T-helper 2 cell treated with Interferon-gamma antibody and Interleukin-4, amounts not matched to agents 100 ng/mL and 5 ng/mL, for 36 hours (primary cell): ENCODE measurements at regions not wholly inside any gene's neighbourhood (a gene's known extent, or its start where the extent isn't known, plus 50 kb on each side); places are given as distances from the start of the nearest gene placed in this dataset.
"Not testable (repeated sequence)": the region's sequence is repeated elsewhere in the genome, so short reads cannot be mapped to it uniquely, and the experiment has no call there.

Experiments
- intact Hi-C: fragments of 100-400 bp; cut with micrococcal nuclease; formaldehyde crosslinking; loops from one replicate; pipeline ENCODE4 v1.15.1; 2023

DNA sequence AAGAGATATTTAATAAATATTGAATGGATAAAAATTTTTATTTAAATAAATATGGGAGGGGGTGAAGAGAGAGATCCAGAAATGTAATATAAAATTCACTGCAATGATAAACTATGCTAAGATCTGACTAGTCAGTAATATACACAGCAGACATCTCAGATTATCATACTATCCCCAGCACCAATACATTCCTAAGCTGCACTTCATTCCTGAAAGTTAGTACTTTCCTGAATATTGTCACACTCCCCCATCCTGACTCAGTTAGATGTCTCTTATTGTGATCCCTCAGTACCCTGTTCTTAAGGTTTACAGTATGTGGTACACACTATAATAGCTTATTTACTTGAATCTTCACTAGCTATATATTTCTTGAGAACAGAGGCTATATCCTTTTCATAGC lies 88.3 kb upstream of the KCNQ5 start:
- intact Hi-C loops, result no loop called here

DNA sequence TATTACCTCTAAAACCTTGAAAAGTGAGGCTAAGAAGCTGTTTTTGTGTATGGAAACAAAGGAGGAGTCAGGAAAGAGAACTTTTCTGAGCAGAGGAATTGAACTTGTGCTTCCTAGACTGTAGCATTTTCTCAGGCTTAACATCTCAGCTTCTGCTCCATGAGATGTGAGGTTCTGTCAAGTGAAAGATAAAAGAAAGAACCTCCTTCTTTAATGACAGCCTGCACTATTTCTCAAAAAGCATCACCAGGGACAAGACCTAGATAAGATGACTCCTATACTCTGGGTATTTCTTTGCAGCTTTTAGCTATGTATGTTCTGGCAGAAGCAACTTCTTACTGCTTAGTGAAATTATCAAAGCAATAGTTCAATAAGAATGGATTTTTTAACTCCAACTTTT lies 87.6 kb upstream of the KCNQ5 start:
- intact Hi-C loops, result no loop called here

DNA sequence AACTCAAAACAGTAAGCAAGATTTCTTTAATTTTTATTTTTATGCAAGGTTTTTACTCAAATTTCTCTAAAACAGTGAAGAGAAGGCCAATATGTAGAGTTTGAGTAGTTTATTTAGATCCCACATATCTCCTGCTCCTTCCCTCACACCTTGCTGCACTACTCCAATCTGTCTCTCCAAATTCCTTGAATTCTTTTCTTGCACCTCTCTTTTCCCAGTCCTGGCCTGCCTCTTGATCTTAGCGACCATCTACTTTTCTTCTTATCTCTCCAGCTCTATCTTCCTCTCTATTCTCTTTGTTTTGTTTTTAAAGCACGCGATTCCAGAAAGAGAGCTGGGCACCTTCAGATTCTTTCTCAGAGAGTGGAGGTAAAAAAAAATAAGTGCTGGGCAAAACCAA lies 86.7 kb upstream of the KCNQ5 start:
- intact Hi-C loops, result no loop called here

DNA sequence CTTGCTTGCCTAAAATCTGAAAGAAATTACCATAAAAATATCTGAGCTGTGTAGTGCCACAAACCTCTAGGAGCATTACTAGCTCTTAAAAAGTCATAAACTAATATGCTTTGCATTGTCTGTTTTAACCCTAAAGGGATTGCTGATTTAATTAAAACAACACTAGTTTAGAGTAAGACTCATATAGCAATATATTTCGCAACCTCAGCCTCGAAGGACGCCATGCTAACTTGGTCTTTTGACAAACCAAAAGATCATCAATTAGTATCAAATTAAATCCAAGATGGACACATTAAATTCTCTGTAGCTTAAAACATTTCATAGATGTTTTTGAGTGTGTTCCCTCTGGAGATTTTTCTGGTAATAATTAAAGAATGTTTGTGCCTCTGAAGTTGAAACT lies 74.8 kb upstream of the KCNQ5 start:
- intact Hi-C loops, result no loop called here

DNA sequence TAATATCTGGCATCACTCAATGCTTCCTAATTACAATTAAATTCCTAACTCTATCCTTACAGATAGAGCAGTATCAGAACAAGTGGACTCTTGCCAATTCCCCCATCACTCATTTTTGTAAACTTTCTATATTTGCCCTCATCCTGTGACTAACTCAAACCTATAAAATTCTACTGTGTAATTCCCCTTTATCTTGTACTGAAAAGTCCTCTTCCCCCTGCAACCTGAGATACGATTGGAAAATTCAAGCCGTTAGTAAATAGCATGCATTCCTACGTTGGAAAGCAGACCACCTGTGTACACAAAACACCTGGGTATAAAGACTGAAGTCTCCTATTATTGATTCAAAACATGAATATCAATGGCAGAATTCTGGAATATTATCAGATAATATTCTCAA lies 70.4 kb upstream of the KCNQ5 start:
- intact Hi-C loops, result no loop called here

DNA sequence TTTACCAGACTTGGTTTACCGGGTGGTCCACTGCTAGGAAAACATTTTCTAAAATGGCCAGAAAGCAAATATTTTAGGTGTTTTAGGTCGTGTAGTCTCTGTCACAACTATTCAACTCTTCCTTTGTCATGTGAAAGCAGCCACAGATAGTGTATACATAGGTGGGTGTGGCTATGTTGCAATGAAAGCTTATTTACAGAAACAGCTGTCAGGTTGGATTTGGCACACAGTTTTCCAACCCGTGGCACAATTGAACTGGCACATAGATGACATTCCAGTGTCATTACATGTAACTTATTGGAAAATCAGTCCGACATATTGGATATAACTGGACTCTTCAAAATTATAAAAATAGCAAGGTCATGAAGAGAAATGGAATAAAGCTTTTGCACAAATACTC lies 68.9 kb upstream of the KCNQ5 start:
- intact Hi-C loops, result no loop called here

DNA sequence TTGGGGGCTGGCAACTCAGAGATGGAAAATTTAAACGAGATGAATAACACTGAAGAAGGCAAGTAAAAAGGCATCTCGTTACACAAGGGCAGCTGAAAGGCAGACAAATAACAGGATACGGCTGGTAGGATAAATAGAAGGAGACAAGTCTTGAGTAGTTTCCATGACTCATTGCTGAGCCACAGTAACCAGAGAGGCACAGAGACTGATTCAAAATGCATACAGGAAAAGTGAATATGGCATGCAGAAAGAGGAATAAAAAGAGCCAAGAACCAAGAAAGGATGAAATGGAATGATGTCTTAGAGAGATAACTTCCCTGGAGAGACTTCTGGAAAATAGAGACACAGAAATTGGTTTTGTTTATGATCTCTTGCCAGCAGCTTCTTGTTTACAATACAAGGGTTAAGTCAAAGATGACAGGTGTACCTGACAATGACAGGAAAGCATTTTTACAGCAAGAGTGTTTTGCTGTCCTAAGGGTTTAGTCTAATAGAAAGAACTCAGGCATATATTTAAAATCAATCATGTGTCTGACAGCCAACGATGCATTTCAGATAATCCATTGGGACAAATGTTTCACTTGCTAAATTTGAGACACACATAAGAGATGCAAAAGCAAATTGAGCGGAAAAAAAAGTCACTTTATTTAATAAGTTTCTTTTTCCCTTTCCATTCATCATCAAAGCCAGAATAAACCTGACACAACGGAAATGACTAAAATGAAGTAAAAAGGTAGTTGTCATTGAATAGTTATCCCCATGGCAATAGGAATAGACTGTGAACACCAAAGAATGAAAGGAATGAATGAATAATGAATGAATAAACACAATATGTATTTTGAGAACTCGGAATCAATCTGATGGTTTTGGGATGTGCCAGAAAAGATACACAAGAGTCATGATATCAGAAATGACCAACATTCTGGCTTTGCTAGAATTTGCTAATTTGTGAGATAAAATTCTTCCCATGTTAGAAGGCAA lies 68.0 kb upstream of the KCNQ5 start:
- intact Hi-C loops, result no loop called here

DNA sequence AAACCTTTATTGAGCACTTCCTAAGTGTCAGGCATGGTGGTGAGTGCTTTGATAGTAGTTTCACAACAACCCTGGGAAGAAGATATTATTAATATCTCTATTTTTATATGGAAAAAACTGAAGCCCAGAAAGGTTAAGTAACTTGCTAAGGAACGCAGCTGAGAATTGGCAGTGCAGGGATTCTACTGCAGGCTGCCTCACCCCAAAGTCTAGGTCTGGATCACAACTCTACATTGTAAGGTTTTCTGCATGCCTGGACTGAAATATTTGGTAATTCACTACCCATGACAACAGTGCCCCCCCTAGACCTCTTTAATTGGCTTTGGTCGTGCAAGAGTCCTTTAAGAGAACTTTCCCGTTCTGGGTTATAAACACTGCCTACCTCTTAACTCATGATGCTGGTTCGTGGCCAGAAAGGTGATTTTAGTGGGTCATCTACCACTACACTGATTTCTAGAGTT lies 67.1 kb upstream of the KCNQ5 start:
- intact Hi-C loops, result no loop called here

DNA sequence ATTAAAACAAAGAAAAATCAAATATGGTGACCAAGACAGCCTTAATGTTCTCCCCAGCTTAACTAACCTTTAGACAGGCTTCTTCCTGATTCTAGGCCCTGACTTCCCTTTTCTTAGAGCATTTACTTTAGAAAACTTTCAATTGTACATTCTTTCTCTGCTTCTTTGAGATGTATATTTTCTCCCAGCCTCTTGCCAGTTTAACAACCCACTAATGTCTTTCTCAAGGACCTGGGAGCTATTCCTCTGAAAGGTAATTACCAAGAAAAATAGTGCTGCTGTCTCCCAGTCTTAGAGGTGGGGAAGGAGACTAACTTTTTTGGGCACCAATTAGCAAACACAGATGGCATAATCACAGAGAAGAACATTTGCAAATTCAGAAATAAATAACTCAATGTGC lies 62.8 kb upstream of the KCNQ5 start:
- intact Hi-C loops, result loop anchor here (2.0 kb wide), 1 partner anchor 444 kb away; no protein-coding TSS in a partner anchor

DNA sequence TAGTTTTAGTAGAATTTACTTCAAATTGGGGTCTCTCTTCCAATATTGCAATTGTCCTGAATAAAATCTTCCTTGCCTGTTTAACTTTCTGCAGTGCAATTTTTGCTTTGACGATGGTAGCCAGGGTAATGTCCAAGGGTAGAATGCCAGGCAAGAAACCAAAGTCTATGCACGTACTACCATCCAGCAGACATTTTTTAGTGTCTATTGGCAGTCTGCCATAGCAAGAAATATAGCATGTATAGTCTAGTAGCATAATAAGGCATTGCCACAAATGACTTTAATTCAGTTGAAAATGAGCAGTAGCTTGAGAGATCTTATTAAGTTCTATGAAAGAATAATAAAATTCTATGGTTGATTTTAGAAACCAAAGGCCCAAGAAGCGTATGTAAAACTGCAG lies 62.3 kb upstream of the KCNQ5 start:
- intact Hi-C loops, result loop anchor here (2.0 kb wide), 1 partner anchor 443 kb away; no protein-coding TSS in a partner anchor

DNA sequence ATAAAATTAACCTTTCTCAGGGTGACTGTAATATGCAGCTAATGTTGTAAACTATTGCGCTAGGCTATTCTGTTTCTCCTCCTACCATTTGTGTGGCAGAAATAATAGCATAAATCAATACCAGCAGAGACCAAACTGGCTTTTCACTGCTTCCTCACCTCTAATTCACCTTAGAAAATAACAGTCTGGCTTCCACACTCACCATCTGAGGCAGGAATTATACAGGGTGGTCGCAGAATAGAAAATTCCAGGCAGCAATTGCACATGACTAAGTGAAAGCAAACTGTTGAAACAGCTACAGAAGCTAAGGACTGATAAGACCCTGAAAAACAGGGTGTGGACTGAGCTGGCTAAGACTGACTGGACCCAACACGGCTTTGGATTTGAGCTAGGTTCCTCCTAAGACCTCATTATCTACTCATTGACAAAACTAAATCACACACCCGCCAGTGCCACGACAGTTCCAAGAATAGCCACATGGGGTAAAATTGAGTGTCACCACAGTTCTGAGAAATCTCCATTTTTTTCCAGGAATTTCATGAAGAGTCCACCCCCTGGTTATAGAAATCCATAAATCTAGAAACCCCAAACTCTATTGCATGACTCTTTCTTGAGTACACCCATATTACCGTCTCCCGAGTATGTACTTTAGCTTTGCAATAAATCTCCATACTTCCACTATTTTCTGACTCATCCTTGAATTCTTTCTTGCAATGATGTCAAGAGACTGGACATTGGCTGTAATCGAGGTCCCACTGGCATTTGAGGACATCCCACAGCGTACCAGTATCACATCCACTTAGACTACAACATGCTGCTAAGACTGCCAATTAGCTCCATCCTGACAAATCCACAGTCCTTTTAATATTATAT lies 60.9 kb upstream of the KCNQ5 start:
- intact Hi-C loops, result no loop called here

DNA sequence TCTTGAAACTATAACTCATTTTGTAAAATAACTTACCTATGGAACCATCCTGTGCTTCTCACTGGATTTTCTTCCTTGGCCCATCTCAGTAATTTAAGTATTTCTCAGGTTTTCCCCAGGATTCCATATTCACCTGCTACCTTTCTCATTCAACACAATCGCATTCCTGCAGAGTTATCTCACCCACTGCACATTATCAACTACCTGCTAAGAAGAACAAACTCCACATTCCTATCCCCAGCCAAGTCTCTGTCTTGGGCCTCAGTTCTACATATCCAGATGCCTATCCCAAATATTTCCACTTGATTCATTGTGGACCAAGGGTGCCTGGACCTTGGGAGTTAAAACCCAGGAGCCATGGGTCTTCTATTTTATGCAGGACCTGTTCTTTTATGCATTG lies 60.2 kb upstream of the KCNQ5 start:
- intact Hi-C loops, result no loop called here

DNA sequence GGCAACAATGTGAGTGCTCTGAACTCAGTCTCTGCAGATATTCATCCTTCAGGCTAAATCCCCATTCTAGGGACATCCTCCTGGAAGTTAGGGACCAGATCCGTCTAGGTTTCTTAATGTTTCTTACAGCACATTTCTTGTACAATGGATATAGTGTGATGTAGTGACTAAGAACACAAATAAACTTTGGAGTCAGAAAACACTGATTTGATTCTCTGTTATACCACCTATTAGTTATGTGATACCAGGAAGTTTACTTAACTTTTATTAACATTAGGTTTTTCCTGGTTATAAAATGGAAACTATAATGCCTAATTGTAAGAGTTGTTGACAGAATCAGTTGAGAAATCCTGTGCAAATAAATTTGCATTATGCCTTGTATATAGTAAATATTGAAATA lies 57.6 kb upstream of the KCNQ5 start:
- intact Hi-C loops, result no loop called here

DNA sequence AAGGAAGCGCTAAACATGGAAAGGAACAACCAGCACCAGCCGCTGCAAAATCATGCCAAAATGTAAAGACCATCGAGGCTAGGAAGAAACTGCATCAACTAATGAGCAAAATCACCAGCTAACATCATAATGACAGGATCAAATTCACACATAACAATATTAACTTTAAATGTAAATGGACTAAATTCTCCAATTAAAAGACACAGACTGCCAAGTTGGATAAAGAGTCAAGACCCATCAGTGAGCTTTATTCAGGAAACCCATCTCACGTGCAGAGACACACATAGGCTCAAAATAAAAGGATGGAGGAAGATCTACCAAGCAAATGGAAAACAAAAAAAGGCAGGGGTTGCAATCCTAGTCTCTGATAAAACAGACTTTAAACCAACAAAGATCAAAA lies 49.9 kb upstream of the KCNQ5 start:
- intact Hi-C loops, result not testable (repeated sequence)
